ENCODE measurements at regions not wholly inside any gene's neighbourhood (a gene's known extent, or its start where the extent isn't known, plus 50 kb on each side); places are given as distances from the start of the nearest gene placed in this dataset.
"Not testable (repeated sequence)": the region's sequence is repeated elsewhere in the genome, so short reads cannot be mapped to it uniquely, and the experiment has no call there.

DNA sequence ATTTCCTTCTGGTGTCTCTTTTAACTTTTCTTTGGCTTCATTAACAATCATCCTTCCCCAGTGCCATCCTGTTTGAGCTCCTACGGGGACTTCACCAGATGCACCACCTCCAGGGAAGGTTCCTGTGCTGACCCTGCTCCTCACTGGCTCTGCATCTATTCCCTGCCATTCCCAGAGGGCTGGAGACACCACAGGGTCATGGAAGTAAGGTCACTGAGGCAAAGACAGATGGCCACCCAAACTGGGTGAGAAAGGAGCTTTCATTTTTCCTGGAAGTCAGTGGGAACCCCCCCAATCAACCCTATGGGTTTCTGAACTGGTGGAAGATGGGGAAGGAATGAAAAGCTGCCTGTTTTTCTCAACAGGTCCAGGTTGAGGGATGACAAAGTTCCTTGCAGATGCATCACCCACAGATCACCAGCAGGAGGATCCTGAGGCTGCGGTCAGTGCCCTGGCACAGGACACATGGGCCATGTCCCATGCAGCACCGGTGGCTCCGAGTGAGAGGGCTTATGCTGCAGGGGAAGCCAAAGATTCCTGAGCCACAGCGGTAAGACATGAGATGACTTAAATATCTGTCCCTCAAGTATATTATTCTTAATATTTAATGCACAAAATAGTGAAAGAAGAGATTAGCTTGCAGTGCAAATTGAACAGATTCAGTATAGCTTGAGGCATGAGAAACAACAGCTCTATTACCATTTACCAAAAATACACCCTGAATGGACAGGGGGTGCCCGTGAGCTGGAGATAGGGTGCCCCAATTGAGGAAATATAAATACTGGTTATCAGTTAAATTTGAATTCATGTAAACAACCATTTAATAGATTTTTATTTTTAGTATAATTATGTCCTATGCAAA lies 73.0 kb upstream of the VPREB1 start:
- intact Hi-C loops (cut with DNase I): no loop called here

DNA sequence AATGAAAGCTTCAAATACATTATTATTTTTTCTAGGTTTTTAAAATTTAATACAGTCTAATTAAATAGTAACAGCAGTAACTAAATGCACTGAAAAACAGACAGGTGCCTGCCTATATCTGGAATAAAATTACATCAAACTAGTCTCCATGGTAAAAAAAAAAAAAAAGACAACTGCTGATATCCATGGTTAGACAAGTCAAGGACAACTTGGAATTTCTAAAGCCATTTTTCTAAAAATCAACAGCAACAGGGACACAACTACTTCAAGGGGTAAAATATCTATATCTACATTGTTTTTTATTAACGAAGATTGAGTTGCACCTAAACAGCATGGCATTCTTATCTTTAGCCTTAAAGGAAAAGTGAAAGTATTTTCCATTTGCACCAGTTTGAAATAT lies 74.7 kb upstream of the VPREB1 start:
- DNase-seq (ENCODE audit: low spot score): no peak
- intact Hi-C loops (cut with DNase I): loop anchor here in 1 of 2 donors (5.0 kb wide), 1 partner anchor 502 kb away; no protein-coding TSS in a partner anchor

More for the DNA sequence above, 73.0 kb upstream of the VPREB1 start:
- DNase-seq (ENCODE audit: low spot score): no peak

DNA sequence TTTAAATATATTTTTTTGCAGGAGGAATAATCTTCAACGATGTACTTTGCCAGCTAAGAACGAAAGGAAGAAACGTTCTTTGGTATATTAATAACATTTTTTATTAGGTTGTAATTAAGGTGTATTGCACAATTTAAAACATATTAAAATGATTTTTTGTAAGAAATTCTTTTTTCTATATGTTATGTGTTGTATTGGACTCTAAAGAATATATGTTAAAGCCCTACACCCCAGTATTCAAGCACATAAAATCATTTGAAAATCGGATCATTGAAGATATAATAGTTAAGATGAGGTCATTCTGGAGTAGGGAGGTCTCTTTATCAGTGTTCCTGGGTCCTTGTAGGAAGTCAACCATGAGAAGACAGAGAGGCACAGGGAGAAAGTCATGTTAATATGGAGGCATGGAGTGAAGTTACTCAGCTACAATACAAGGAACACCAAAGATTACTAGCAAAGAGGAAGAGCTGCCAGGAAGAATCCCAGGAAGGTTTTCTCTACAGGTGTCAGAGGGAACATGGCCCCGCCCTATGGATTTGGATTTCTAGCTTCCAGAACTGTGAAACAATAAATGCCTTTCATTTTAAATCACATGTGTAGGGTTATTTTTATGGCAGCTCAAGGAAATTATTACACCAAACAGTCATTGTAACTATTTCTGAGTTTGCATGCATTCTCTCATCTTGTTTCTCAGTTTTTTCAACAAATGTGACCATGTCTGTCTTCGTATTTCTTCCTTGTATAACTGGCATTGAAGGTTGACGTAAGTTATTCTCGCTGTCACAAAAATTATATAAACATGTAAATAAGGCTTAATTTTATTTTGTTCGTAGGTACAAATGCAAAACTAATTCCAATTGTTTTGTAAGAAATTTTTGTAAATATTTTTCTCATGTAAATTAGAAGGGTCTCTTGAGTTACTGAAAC lies 75.4 kb upstream of the VPREB1 start:
- DNase-seq (ENCODE audit: low spot score): no peak
- intact Hi-C loops (cut with DNase I): loop anchor here in 1 of 2 donors (5.0 kb wide), 1 partner anchor 503 kb away; no protein-coding TSS in a partner anchor

DNA sequence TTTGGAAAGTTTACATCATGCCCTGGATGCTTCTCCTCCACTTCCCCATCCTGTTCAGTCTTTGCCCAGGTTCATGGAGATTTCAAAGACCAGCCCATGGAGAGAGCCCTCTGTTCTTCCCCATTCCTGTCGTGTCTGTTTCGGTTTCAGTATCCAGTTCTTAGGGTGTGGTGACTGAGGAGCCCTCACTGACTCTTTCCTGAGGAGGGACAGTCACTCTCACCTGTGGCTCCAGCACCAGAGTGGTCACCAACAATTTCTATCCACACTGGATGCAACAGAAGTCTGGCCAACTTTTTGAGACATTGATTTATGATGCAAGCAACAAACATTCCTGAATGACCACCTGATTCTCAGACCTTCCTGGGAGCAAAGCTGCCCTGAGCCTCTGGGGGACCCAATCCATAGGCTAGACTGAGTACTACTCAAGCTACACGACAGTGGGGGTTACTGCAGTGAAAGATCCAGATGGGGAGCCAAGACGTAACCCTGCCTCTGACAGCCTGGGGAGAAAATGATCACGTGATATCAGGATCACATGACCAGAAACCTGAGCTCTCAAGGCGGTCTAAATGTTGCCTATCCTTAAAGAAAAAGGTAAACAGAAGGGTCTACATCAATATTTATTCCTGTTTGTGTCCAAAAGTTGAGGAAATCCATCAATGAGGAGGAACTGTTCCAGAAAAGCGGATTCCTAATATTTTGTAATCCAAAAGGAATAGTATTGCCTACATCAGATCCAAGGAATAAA lies 76.2 kb upstream of the VPREB1 start:
- intact Hi-C loops (cut with DNase I): loop anchor here in 1 of 2 donors (5.0 kb wide), 1 partner anchor 504 kb away; no protein-coding TSS in a partner anchor
- no peak for DNase-seq (ENCODE audit: low spot score)

DNA sequence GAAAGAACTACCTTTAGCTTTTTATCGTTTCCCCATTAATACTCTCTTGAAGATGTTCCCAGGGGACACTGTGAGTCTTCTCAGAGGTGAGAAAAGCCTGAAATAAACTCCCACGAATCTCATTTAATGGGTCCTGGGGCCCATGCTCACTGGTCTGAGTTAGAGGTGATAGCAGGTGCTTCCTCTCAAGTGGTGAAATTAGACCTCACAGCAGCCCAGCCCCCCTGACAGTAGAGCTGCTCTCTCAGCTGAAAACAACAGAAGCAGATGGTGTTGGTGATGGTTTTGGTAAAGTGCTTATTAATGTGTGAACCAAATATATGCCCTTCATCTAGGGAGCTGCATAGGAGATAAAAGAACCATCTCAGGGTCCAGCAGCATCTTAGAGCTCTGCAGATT lies 76.8 kb upstream of the VPREB1 start:
- no peak for DNase-seq (ENCODE audit: low spot score)

DNA sequence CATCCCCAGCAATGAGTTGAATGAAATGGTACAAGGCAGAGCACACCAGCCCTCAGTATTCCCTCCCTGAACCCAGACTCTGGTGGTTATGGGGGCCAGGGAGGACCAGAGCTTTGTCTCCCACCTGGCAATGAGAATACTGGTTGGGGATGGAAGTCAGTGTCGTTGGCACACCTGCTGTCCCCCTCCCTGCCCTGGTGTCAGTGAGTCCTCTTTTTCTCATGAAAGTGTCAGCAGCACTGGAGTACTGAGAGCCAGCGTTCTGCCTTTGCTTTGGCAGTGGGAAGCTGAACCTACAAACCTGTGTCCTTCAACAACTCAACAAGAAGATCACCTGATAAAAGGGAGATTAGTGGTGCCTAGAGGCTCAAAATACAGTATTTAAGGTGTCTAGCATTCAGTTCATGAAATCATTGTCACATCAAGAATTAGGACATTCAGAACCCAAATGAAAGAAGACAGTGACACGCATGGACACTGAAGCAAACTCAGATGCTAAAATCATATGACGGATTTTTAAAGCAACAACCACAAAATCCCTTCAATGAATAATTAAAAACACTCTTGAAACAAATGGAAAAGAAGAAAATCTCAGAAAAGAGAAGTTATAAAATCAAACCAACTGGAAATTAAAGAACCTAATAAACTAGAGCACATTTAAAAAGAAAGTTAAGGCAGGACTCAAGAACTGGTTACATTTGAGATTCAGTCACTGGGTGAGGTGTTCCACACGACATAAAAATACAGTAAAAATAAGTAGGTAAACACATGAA lies 77.5 kb upstream of the VPREB1 start:
- no peak for DNase-seq (ENCODE audit: low spot score)
- intact Hi-C loops (cut with DNase I): loop anchor here in 1 of 2 donors (5.0 kb wide), 1 partner anchor 505 kb away; no protein-coding TSS in a partner anchor

More for the DNA sequence above, 76.8 kb upstream of the VPREB1 start:
- intact Hi-C loops (cut with DNase I): loop anchor here in 1 of 2 donors (5.0 kb wide), 1 partner anchor 505 kb away; no protein-coding TSS in a partner anchor

DNA sequence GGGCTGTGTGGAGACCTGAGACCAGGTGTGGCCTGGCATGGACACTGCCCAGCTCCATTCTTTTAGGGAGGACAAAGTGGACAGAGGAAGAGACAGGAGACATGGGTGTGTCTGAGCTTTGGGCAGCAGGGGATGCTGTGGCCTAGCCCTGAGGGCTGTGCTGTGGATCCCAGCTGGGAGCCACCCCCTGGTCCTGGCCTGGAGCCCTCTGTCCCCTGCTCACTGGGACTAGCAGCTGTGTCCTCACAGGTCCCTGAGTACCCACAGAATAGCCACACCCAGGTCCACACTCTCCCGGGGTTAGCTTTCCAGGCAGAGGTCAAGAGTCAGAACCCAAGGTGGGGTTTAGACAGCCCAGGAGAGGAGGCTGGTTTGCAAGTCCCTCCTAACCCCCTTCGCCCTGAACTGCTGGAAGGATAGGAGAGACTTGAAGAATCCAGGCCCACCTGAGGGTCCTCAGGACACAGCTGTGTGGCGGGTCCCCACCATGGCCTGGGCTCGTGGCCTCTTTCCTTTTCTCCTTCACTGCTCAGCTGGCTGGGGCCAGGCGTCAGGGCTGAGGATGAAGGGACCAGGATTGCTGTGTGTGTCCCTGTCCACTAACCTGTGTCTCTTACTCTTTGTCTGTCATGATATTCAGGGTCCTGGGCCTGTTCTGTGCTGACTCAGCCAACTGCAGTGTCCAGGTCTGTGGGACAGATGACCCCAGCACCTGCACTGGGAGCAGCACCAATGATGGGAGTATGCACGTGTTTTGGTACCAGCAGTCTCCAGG lies 78.5 kb upstream of the VPREB1 start:
- DNase-seq (ENCODE audit: low spot score): no peak
- intact Hi-C loops (cut with DNase I): loop anchor here in 1 of 2 donors (5.0 kb wide), 1 partner anchor 506 kb away; no protein-coding TSS in a partner anchor

DNA sequence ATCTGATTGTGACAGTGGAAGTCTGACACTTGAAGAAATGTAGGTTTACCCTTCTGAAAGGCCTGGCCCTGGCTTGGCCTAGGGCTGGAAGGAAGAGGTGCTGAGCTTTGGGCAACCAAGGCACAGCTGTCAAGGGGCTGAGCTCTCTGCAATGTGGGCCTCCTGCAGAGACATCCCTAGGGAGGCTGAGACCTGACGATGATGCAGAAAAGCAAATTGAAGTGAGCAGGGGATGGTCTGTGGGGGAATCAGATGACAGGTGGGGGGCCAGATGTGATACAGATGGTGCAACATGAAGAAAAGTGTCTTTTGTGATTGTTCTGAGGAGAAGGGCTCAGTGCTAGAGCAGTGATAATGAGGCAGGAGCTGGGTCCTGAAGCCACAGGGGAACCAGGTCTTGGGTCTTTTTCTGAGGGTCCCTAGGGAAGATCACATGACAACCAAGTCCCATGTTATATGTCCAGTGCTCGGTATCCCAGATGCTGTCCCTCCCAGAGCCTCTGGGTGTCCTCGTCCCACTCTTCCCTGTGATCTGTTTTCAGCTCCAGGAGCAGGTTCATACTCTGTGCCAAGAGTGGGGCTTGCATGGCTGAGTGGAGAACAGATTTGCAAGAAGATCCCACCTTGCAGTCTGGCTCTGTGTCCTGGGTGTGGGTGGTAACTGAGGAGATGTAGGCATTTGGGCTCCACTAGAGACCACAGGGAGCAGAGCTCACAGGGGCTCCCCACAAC lies 79.9 kb upstream of the VPREB1 start:
- DNase-seq (ENCODE audit: low spot score): no peak
- intact Hi-C loops (cut with DNase I): loop anchor here in 1 of 2 donors (5.0 kb wide), 1 partner anchor 508 kb away; no protein-coding TSS in a partner anchor

DNA sequence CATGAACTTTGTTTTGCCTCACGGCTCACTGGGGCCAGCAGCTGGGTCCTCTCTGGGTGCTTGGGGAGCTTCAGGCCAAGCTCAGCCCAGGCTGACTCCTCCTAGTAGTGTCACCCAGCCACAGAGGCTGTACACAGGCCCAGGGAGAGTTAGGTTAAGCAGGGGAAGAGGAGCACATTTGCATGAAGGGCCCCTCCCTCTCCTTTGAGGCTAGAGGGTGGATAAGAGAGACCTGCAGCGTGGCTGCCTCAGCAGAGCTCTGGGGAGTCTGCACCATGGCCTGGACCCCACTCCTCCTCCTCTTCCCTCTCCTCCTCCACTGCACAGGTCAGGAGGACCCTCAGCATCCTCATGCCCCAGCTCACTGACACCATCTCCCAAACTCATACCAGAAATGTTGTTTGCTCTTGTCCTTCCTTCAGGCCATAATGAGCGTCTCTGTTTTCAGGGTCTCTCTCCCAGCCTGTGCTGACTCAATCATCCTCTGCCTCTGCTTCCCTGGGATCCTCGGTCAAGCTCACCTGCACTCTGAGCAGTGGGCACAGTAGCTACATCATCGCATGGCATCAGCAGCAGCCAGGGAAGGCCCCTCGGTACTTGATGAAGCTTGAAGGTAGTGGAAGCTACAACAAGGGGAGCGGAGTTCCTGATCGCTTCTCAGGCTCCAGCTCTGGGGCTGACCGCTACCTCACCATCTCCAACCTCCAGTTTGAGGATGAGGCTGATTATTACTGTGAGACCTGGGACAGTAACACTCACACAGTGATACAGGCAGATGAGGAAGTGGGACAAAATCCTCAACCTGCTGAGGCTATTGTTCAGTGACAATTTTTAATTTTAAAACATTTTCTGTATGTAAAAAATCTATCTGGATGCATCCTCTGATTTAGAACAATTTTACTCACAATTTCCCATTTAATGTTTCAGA lies 82.4 kb upstream of the VPREB1 start:
- intact Hi-C loops (cut with DNase I): no loop called here

DNA sequence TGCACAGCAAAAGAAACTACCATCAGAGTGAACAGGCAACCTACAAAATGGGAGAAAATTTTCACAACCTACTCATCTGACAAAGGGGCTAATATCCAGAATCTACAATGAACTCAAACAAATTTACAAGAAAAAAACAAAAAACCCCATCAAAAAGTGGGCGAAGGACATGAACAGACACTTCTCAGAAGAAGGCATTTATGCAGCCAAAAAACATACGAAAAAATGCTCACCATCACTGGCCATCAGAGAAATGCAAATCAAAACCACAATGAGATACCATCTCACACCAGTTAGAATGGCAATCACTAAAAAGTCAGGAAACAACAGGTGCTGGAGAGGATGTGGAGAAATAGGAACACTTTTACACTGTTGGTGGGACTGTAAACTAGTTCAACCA lies 83.8 kb upstream of the VPREB1 start:
- intact Hi-C loops (cut with DNase I); DNase-seq (ENCODE audit: low spot score): not testable (repeated sequence)

More for the DNA sequence above, 82.4 kb upstream of the VPREB1 start:
- no peak for DNase-seq (ENCODE audit: low spot score)

DNA sequence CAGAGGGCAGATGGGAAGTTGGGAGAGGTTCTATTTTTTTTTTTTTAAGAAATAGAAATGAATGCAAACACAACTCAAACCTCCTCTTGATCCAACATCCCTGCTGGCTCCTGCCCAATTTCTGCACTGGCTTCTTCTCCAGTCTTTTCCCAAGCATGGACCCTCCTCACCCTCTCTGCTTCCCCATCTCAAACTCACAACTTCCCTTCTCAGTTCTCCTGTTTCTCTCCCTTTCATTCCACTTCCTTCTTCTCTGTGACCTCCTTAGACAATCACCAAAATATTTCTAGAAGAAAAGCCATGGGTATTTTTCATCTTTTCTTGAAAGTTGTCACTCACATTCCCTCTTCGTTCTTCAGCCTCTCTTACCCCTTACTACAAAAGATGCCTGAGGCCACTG lies 85.2 kb upstream of the VPREB1 start:
- DNase-seq (ENCODE audit: low spot score): no peak
- intact Hi-C loops (cut with DNase I): no loop called here

DNA sequence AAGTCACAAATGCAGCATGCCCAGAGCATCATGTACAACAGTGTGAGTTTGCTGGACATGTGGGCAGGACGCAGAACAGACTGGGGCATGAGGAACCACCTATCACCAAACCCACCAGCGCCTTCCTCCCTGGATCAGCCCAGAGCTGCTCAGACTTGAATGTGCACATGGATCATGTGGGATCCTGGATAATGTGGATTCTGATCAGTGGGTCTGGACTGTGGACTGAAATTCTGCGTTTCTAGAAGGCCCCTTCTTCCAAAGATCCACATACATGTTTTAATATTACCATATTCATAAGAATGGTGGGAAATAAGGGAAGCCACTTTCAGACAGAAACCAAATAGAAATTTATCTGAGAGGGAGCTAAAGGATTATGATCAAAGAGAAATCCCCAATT lies 85.6 kb upstream of the VPREB1 start:
- intact Hi-C loops (cut with DNase I): no loop called here
- no peak for DNase-seq (ENCODE audit: low spot score)

DNA sequence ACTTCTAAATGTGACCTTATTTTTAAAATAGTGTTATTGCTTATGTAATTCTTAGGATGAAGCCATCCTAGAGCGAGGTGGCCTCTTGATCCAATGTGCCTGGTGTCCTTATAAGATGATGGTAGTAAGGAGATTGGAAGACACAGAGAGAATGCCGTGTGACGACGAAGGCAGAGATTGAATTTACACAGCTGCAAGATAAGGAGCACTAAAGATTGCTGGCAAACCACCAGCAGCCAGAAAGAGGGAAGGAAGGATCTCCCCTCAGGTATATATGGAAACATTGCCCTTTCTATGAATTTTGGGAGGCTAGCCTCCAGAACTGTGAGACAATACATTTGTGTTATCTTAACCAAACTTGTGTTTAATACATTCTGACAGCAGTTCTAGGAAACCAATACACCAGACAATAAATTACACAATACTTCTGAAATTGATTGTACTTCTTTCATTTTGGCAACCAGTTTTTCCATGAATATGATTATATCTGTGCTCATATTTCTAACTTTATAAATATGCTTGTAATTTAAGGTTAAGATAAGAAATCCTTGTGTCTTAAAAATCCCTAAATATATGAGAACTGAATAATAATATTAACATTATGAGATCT lies 86.3 kb upstream of the VPREB1 start:
- no peak for DNase-seq (ENCODE audit: low spot score)
- intact Hi-C loops (cut with DNase I): no loop called here

DNA sequence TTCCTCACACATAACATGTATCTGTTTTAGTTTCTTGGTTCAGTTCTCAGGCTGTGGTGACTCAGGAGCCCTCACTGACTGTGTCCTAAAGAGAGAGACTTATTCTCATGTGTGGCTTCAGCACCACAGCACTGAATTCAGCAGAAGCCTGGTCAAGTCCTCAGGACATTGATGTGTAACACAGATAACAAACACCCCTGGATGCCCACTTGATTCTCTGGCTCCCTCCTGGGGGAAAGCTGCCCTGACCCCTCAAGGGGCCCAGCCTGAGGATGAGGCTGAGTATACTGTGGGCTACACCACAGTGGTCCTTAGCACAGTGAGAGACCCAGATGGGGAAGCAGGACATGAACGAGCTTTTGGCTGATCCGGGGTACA lies 87.2 kb upstream of the VPREB1 start:
- intact Hi-C loops (cut with DNase I): no loop called here
- DNase-seq (ENCODE audit: low spot score): no peak

DNA sequence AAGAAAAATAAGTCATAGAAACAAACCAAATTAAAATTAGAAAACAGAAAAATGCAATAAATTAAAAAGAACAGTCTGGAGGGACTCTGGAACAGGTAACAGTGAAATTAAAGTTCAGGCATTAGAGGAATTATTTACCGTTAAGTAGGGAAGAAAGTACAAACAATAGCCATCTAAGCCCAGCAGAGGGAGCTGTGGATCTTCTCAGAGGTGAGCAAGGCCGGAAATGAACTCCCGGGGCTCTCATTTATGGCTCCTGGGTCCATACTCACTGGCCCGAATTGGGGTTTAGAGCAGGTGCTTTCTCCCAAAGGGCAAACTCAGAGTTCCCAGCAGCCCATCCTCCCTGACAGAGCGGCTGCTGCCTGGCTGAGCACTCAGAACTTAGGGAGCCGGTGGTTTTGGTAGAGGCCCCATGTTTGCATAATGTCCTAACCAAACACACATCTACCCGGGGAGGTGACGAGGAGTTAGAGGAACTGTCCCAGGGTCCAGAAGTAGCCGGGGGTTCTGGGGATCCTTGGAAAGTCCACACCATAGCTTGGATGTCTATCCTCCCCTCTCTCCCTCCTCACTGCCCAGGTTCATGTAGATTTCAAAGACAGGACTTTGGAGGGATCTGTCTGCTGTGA lies 87.8 kb upstream of the VPREB1 start:
- intact Hi-C loops (cut with DNase I): no loop called here
- no peak for DNase-seq (ENCODE audit: low spot score)

Measured in posterior vena cava (tissue), 2 donors.